ENCODE measurements at regions not wholly inside any gene's neighbourhood (a gene's known extent, or its start where the extent isn't known, plus 50 kb on each side); places are given as distances from the start of the nearest gene placed in this dataset.

DNA sequence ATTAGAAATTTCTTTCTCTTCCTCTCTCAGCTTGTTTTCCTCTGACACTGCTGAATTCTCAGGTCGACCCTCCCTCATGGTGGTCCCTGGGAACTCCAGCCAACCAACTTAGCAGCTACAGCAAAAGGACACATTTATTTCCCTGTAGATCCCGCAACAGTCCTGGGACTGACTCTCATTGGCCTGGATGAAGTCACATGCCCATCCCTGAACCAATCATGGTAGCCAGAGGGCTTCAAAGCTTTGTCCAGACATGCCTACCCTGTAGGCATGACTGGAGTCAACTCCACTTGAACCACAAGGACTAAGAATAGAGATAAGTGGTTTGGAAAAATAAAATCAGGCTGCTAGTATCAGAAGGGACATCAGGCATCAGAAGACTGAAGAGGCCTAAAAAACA is 84.6 kb upstream of the LRRC55 start:
- no peak overlapping the region for H3K27ac ChIP-seq (ENCODE audit: low read depth, low read length)
- H3K27me3 ChIP-seq (ENCODE audit: low read length): no peaks in the 10 kb centered on the region
- H2AFZ ChIP-seq (ENCODE audit: low read depth, low read length, severe bottlenecking): no peak overlapping the region
- no peaks in the 10 kb centered on the region for H3K9me3 ChIP-seq (ENCODE audit: insufficient read depth, low read length)
- no peaks in the 10 kb centered on the region for H4K20me1 ChIP-seq (ENCODE audit: low read depth, low read length)
- H3K79me2 ChIP-seq (ENCODE audit: insufficient read depth, low read length): no peaks in the 10 kb centered on the region
- no peak overlapping the region for H3K4me3 ChIP-seq (ENCODE audit: insufficient read depth, low read length, poor library complexity, severe bottlenecking)
- no peak for TF ChIP-seq EZH2phosphoT487 (conservative IDR thresholded peaks at IDR 0.05; ENCODE audit: low read length)
- TF ChIP-seq, protein P1, sequence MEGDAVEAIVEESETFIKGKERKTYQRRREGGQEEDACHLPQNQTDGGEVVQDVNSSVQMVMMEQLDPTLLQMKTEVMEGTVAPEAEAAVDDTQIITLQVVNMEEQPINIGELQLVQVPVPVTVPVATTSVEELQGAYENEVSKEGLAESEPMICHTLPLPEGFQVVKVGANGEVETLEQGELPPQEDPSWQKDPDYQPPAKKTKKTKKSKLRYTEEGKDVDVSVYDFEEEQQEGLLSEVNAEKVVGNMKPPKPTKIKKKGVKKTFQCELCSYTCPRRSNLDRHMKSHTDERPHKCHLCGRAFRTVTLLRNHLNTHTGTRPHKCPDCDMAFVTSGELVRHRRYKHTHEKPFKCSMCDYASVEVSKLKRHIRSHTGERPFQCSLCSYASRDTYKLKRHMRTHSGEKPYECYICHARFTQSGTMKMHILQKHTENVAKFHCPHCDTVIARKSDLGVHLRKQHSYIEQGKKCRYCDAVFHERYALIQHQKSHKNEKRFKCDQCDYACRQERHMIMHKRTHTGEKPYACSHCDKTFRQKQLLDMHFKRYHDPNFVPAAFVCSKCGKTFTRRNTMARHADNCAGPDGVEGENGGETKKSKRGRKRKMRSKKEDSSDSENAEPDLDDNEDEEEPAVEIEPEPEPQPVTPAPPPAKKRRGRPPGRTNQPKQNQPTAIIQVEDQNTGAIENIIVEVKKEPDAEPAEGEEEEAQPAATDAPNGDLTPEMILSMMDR (IDR thresholded peaks at IDR 0.05; ENCODE audit: insufficient read depth, low read length, poor library complexity, severe bottlenecking): no peak
- H3F3A ChIP-seq (ENCODE audit: insufficient read depth): no peaks in the 10 kb centered on the region
- no peak overlapping the region for H3K9ac ChIP-seq (ENCODE audit: low read length)
- H3K9me2 ChIP-seq (replicated peaks; ENCODE audit: insufficient read depth, low read length): no peaks in the 10 kb centered on the region
- H3K4me2 ChIP-seq (ENCODE audit: low read depth, low read length, poor library complexity, severe bottlenecking): no peak overlapping the region
- H3K36me3 ChIP-seq (ENCODE audit: low read length): no peaks in the 10 kb centered on the region

DNA sequence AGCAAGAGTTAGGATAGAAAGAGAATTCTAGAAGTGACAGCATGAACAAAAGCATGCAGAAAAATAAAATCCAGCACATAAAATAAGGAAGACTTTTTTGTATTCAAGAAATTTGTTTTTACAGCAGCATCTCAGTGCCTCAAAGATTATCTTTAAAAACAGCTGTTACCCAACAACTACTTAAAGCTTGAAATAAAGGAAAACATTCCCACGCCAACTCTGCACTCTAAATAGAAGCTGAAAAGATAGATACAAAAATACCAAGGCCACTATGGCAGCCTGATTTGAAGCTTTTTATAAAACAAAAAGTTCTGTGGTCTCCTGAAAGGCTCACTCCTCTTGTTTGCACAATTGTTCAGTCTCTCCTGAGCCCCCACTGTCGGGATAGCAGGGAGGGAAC is 83.6 kb upstream of the LRRC55 start:
- H3K9me3 ChIP-seq (ENCODE audit: insufficient read depth, low read length): no peaks in the 10 kb centered on the region
- no peak overlapping the region for H3K27ac ChIP-seq (ENCODE audit: low read depth, low read length)
- no peak overlapping the region for H2AFZ ChIP-seq (ENCODE audit: low read depth, low read length, severe bottlenecking)
- H3F3A ChIP-seq (ENCODE audit: insufficient read depth): no peaks in the 10 kb centered on the region
- no peak overlapping the region for H3K9ac ChIP-seq (ENCODE audit: low read length)
- no peaks in the 10 kb centered on the region for H3K9me2 ChIP-seq (replicated peaks; ENCODE audit: insufficient read depth, low read length)
- H3K4me3 ChIP-seq (ENCODE audit: insufficient read depth, low read length, poor library complexity, severe bottlenecking): no peak overlapping the region
- no peaks in the 10 kb centered on the region for H3K27me3 ChIP-seq (ENCODE audit: low read length)
- H3K79me2 ChIP-seq (ENCODE audit: insufficient read depth, low read length): no peaks in the 10 kb centered on the region
- TF ChIP-seq EZH2phosphoT487 (conservative IDR thresholded peaks at IDR 0.05; ENCODE audit: low read length): no peak
- TF ChIP-seq, protein P1 (IDR thresholded peaks at IDR 0.05; ENCODE audit: insufficient read depth, low read length, poor library complexity, severe bottlenecking): no peak
- no peaks in the 10 kb centered on the region for H4K20me1 ChIP-seq (ENCODE audit: low read depth, low read length)
- H3K36me3 ChIP-seq (ENCODE audit: low read length): no peaks in the 10 kb centered on the region
- H3K4me2 ChIP-seq (ENCODE audit: low read depth, low read length, poor library complexity, severe bottlenecking): no peak overlapping the region

DNA sequence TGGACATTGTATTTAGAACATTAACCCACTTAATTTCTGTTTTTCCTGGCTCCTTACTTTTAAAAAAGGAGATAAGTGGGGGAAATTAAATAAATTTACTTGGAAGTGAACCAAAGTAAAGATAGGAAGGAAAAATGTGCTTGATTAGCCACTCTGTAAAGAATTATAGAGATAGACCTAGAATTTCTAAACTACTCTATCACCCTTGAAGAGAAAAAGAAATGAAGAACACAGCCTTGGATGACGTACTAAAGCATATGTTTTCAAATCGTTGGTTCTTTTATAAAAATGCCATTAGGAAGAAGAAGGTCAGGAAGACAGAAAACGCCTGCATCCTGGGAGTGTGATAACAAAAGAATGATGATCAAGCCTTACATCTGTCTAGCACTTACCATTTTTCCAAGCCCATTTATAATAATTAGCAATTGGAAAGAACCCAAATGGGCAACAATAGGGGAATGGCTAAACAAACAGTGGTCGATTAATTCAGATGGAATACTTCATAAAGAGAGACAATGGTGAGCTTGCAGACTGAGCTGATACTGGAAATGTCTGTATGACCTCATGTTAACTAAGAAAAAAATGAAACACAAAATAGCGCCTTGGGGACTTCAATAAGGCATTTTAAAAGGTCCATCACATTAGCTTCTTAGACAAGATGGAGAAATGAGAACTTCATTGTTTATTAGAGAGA is 81.0 kb upstream of the LRRC55 start:
- Histone ChIP-seq H3K9ac (ENCODE audit: low read length) (no peak overlapping the region), H3K4me3 (ENCODE audit: insufficient read depth, low read length, poor library complexity, severe bottlenecking) (no peak overlapping the region), H3K79me2 (ENCODE audit: insufficient read depth, low read length) (no peaks in the 10 kb centered on the region), H2AFZ (ENCODE audit: low read depth, low read length, severe bottlenecking) (no peak overlapping the region), H3K36me3 (ENCODE audit: low read length) (no peaks in the 10 kb centered on the region), H3K27me3 (ENCODE audit: low read length) (no peaks in the 10 kb centered on the region), H3F3A (ENCODE audit: insufficient read depth) (no peaks in the 10 kb centered on the region), H3K9me2 (replicated peaks; ENCODE audit: insufficient read depth, low read length) (no peaks in the 10 kb centered on the region), H3K9me3 (ENCODE audit: insufficient read depth, low read length) (no peaks in the 10 kb centered on the region), H3K27ac (ENCODE audit: low read depth, low read length) (no peak overlapping the region), H4K20me1 (ENCODE audit: low read depth, low read length) (no peaks in the 10 kb centered on the region), H3K4me2 (ENCODE audit: low read depth, low read length, poor library complexity, severe bottlenecking) (no peak overlapping the region)
- TF ChIP-seq EZH2phosphoT487 (conservative IDR thresholded peaks at IDR 0.05; ENCODE audit: low read length): no peak
- TF ChIP-seq, protein P1 (IDR thresholded peaks at IDR 0.05; ENCODE audit: insufficient read depth, low read length, poor library complexity, severe bottlenecking): no peak

All from SU-DHL-6 (cell line).